Transverse colon (tissue), 3 donors: ENCODE measurements at regions not wholly inside any gene's neighbourhood (a gene's known extent, or its start where the extent isn't known, plus 50 kb on each side); places are given as distances from the start of the nearest gene placed in this dataset.
"Not testable (repeated sequence)": the region's sequence is repeated elsewhere in the genome, so short reads cannot be mapped to it uniquely, and the experiment has no call there.

ENCODE experiments used
- POLR2A ChIP-seq: fragments of 450-650 bp; IDR thresholded peaks from one replicate; pipeline ENCODE4 v1.6.1; 2016; ENCODE audit warnings: antibody characterized with exemption, mild to moderate bottlenecking, moderate library complexity
- POLR2AphosphoS5 ChIP-seq, 3 donors: sonication (generic); formaldehyde crosslinking; IDR thresholded peaks; one replicate each; pipeline ENCODE4 v1.6.1; 2016; ENCODE audit warnings: antibody characterized with exemption in 3 of 3

DNA sequence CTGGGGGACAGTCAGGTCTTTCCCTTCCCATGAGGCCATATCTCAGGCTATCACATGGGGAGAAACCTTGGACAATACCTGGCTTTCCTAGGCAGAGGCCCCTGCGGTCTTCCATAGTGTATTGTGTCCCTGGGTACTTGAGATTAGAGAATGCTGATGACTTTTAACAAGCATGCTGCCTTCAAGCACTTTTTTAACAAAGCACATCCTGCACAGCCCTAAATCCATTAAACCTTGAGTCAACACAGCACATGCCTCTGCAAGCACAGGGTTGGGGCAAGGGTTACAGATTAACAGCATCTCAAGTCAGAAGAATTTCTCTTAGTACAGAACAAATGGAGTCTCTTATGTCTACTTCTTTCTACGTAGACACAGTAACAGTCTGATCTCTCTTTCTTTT, 545.2 kb upstream of the NR2F2 start:
- TF ChIP-seq POLR2AphosphoS5 (IDR thresholded peaks at IDR 0.05); POLR2A: not testable (repeated sequence)
